GM21528 (cell line): ENCODE measurements at regions not wholly inside any gene's neighbourhood (a gene's known extent, or its start where the extent isn't known, plus 50 kb on each side); places are given as distances from the start of the nearest gene placed in this dataset.

Source experiments
- ATAC-seq: cut with Tn5 transposase; IDR thresholded peaks from one replicate; pipeline ENCODE4 v1.9.1; 2021; ENCODE audit warnings: mild to moderate bottlenecking, moderate library complexity; ENCODE audit not compliant: unreplicated experiment, low FRiP score

GRCh38 chr15:69852482-69852881, 245.2 kb downstream of the TLE3 start:
- no peak for ATAC-seq

DNA sequence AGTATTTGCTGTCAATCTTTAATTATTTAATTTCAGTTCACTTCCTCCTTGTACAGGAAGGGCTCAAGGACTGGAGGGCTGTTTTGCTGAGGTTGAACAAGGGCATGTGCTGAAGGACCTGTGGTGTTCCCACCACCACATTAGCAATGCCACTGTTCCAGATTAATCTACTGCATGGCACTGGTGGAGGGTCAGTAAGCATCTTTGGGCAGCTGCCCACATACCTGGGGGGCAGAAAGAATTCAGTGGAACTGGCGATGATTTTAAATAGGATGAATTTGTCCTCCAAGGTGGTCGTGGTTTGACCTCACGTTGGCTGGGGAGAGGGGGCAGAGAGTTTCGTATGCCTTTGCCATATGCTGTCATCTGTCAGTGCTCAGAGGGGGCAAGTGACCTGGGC, 244.8 kb downstream of the TLE3 start:
- no peak for ATAC-seq

GRCh38 chr15:69853544-69853951, 244.2 kb downstream of the TLE3 start:
- no peak for ATAC-seq

- ATAC-seq = no peak
Measured at GRCh38 chr15:69854001-69854400, 243.7 kb downstream of the TLE3 start.

DNA sequence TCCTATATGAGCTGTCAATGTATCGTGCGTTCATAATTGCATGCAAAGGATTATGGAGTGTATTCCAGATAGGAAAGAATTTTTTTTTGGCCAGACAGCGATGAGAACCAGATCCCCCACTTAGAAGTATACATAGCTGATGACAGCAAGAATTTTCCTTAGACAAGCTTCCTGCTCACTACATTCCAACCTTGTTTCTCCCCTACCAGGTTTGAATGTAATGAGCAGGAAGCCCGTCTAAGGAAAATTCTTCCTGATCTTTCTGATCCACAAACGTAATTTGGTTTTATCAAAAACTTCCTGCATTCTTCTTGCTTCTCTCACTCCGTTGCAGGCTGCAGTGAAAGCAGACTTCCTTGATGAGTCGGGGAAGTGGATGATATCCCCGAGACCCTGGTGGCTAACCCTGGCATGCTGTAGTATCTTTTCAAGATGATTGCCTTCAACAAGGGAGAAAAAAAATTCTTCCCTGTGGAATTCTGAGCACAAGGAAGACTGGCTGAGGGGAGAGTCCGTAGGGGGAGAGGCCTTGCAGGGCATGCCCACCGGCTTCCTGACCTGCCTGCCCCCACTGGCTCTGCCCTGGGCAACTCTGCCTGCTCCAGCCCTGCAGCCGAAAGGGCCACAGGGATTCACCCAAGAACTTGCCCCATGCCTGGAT, 243.1 kb downstream of the TLE3 start:
- ATAC-seq = no peak

DNA sequence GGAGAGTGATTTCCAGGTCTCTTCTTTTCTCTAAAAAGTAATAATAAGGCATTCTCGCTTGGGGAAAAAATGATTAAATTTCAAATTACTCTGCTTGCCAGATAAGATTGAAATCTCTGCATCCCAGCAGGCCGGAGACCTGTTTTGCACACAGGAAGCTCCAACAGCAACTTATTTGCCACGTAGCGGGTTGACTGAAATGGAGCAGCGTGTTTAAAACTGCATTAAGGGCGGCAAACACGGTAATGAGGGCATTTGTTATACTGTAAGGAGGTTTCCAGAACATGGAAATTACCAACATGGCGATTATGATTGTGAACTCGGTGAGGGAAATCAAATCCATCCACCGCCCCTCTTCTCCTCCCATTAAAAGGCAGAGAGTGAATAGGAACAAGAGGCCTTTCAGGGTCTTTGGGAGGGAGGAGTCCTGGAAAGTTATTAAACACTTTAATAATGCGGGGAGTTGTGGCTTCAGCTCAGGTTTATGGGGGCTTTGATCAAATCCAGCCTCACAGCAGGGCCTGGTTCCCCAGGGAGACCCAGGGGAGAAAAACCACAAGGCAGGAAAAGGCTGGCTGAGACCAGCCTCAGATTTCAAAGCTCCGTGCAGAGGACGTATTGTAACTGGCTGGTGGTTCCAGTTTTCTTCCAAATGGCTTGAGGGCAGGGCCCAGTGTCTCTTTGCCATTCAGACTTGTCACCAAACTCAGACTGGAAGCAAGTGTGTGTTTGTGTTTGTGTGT, 242.3 kb downstream of the TLE3 start:
- ATAC-seq = no peak

DNA sequence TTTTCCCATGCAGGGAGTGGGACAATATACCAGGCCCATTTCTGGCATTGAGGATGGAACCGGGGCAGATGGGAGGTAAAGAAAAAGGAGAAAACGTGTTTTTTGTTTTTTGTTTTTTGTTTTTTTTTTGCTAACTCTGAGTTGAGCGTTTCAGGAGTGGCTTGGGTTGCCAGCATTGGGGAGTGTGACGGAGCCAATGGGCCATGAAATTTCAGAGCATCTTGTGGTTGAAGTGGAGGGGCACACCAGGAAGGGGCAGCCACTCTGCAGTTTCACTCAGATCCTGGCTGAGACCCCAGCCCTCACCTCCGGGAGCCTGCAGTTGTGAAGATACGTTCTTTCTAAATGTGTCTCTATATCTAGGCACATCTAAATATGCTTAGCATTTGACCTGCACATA, 240.5 kb downstream of the TLE3 start:
- ATAC-seq = no peak

DNA sequence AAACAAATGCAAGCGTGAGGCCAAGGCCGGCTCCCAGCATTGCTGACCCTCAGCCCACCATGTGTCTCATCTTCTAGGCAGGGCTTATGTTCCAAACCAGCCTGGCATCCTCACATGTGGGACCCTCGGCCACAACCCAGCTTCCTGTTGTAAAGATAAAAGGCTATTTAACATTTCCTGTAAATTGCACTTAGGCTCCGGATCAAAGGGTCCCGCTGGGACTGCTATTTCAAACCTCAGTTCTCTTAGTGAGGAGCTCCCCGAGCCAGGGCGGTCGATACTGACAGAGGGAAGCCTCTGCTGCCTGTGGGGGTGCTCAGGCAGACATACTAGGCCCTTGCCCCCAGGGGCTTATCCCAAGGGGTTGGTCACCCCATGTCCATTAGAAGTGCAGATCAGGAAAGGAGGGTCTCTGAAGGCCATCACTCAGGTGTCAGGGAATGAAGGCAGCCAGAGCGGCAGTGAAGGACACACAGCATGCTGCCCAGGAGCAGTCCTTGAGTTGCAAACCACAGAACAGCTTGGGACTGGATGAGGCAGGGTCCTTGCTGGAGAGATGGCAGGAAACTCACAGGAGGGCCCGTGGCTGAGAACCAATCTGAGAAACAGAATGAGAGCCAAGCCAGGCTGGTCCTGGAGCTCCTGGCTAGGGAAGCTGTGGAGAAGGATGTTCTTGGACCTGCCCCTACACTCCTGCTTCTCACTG, 239.9 kb downstream of the TLE3 start:
- no peak for ATAC-seq

GRCh38 chr15:69858456-69858855, 239.3 kb downstream of the TLE3 start:
- no peak for ATAC-seq

- ATAC-seq = no peak
Measured at GRCh38 chr15:69859866-69860265, 237.9 kb downstream of the TLE3 start.

- ATAC-seq = no peak
Measured at GRCh38 chr15:69860321-69860720, 237.4 kb downstream of the TLE3 start.

- no peak for ATAC-seq
Measured at GRCh38 chr15:69860921-69861320, 236.8 kb downstream of the TLE3 start.

DNA sequence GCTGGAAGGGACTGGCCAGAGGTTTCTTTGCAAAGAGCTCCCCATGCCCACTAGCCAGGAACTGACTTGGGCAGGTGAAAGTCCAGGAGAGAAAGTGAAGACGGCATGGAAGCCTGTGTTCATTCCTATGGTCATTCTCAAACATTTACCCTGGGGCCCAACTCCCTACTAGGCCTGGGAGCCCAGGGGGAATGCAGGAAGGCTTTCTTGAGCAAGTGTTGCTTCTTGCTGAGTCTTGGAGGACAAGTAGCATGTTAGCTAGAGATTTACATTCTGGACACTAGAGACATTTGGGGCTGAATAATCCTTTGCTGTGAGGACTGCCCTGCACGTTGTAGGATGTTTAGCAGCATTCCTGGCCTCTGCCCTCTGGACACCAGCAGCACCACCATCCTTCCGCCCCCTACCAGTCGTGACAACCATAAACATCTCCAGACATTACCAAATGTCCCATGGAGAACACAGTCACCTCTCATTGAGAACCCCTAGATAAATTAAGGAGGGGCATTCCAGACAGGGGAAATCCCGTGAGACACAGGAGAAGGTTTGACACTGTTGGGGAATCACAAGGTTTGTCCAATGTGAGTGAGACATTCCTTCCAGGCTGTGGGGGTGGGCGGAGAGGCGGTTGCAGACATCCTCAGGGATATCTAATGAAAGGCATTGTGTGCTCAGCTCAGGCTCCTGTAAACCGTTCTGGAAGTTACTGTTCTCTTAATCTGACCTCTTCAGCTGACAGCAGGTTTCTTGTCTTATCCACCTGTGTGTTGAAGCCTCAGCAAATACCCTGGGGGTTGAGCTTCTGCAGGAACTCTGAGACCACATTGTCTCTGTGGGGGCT, 236.2 kb downstream of the TLE3 start:
- no peak for ATAC-seq

DNA sequence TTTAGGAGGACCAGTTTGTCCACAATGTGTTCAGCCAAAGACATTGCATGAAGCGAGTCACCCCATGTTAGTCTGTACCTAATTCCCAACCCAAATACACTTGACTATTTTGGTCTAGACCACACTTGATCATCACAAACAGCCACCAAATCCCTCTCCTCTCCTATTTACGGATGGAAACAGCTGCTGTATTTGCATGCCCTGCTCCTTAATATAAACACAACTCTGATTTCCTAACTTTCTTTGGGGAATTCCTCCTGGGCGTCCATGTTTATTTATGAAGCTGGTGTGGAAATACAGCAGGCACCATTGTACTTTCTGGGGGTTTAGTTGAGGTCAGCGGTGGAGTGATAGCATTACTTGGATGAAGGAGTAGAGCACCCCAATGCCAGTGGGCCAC, 235.2 kb downstream of the TLE3 start:
- no peak for ATAC-seq

DNA sequence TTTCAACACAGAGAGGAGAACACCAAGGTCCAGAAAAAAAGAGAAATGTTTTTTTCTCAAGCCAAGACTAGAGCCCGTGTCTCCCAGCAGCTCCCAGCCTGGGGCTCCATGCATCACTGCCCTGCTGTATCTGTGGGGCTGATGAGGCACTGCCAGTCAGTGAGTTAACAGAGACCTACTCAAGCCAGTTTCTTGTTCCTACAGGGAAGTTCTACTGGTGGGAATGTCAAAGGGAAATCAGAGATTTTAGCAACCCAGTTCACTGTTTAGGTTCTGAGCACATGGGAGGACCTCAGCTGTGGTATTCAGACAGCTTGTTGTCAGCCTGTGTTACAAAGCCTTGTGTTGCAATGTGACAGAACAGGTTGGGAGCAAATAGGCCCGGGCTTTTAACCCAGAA, 234.3 kb downstream of the TLE3 start:
- ATAC-seq = no peak

DNA sequence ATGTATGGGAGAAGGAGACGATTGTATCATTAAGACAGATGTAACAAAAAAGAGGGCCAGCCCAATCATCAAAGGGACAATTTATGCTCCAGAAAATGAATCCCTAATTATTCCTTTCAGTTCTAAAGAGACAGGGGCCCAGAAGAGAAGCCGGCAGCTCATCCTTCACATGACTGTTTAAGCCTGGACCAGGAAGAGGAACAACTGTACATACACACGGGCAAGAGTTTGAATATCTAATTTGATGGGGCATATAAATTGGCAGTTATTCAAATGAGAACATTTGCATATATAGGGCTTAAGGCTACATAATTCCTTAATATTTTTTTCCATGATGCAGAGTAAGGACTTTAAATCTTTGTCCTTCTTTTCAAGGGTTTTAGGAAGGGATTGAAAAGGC, 232.3 kb downstream of the TLE3 start:
- no peak for ATAC-seq

GRCh38 chr15:69868756-69869155, 229.0 kb downstream of the TLE3 start:
- no peak for ATAC-seq

- no peak for ATAC-seq
Measured at GRCh38 chr15:69869291-69869690, 228.4 kb downstream of the TLE3 start.

DNA sequence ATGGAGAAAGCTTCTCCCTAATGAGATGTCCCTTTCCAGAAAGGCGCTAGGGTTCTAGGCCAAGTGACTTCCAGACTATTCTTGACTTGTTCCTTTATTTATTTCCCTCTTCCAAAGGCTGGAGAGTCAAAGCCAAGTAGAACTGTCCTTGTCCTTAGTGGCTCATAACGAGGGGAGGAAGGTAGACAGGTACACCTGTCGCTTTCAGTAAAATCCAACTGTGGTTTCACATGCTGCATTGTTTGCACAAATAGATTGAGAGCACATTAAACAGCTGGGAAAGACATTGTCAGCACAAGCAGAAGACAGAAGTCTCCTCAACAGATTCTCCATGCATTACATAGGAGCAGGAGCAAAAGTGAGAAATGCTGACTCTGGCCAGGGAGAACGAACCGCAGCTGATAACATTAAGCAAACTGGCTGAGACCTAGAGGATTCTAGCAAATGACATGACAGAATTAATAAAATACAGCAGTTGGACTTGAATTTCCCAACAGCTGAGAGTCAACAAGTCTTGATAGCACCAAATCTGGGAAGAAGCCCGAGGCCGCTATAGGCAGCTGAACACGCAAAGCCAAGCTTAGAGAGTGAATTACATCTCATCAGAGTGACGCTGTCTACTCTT, 227.7 kb downstream of the TLE3 start:
- no peak for ATAC-seq

DNA sequence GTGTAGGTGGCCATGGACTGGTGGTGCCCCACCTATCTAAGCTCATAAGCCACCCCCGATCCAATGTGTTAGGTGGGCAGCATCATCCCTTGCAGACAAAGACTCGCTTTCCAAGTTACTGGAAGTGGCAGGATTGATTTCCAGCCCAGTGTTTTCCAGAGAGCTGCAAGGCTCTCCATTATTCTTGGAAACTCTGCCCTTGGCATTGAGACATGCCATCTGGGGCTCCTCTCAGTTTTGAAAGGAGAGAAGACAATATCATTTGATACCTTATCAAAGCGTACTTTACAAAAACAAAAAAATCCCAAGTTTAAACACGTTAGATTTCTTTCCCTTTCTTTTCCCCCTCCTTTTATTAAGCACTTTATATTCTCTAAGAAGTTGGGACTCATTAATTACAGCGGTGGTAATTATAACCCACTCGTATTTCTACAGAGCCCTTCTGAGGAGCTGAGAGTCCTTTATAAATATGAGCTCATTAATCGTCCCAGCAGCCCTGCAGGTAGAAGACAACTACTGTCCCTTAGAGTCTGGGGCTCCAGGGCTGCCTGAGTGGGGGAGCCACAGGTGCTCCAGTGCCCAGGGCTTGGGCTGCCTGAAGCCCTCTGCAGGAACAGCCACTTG, 226.1 kb downstream of the TLE3 start:
- ATAC-seq = no peak
